ENCODE measurements at regions not wholly inside any gene's neighbourhood (a gene's known extent, or its start where the extent isn't known, plus 50 kb on each side); places are given as distances from the start of the nearest gene placed in this dataset.
"Not testable (repeated sequence)": the region's sequence is repeated elsewhere in the genome, so short reads cannot be mapped to it uniquely, and the experiment has no call there.

- DNase-seq = no peak
Measured at GRCh38 chr5:39629946-39630345, 205.2 kb upstream of the DAB2 start.

GRCh38 chr5:39628348-39628747 is 203.6 kb upstream of the DAB2 start:
- no peak for DNase-seq

GRCh38 chr5:39624890-39625289 is 200.1 kb upstream of the DAB2 start:
- DNase-seq = no peak

- no peak for DNase-seq
Measured at GRCh38 chr5:39624268-39624886, 199.6 kb upstream of the DAB2 start.

- no peak for DNase-seq
Measured at GRCh38 chr5:39623291-39623865, 198.6 kb upstream of the DAB2 start.

- DNase-seq = no peak
Measured at GRCh38 chr5:39622281-39622680, 197.5 kb upstream of the DAB2 start.

- no peak for DNase-seq
Measured at GRCh38 chr5:39619168-39619818, 194.5 kb upstream of the DAB2 start.

GRCh38 chr5:39618391-39618790 is 193.6 kb upstream of the DAB2 start:
- no peak for DNase-seq

GRCh38 chr5:39616131-39616530 is 191.4 kb upstream of the DAB2 start:
- DNase-seq = no peak

- DNase-seq = not testable (repeated sequence)
Measured at GRCh38 chr5:39611076-39611475, 186.3 kb upstream of the DAB2 start.

- DNase-seq = no peak
Measured at GRCh38 chr5:39608024-39608423, 183.2 kb upstream of the DAB2 start.

- DNase-seq = no peak
Measured at GRCh38 chr5:39606591-39606990, 181.8 kb upstream of the DAB2 start.

GRCh38 chr5:39605588-39606575 is 181.1 kb upstream of the DAB2 start:
- DNase-seq = no peak

GRCh38 chr5:39605145-39605544 is 180.4 kb upstream of the DAB2 start:
- no peak for DNase-seq

GRCh38 chr5:39604491-39604890 is 179.7 kb upstream of the DAB2 start:
- DNase-seq = no peak

- DNase-seq = no peak
Measured at GRCh38 chr5:39599721-39600431, 175.1 kb upstream of the DAB2 start.

- no peak for DNase-seq
Measured at GRCh38 chr5:39598661-39599248, 174.0 kb upstream of the DAB2 start.

- no peak for DNase-seq
Measured at GRCh38 chr5:39588179-39588578, 163.4 kb upstream of the DAB2 start.

- no peak for DNase-seq
Measured at GRCh38 chr5:39587675-39588074, 162.9 kb upstream of the DAB2 start.

GRCh38 chr5:39586185-39586584 is 161.4 kb upstream of the DAB2 start:
- DNase-seq = no peak

- DNase-seq = no peak
Measured at GRCh38 chr5:39584927-39585326, 160.1 kb upstream of the DAB2 start.
